ENCODE measurements at regions not wholly inside any gene's neighbourhood (a gene's known extent, or its start where the extent isn't known, plus 50 kb on each side); places are given as distances from the start of the nearest gene placed in this dataset.

DNA sequence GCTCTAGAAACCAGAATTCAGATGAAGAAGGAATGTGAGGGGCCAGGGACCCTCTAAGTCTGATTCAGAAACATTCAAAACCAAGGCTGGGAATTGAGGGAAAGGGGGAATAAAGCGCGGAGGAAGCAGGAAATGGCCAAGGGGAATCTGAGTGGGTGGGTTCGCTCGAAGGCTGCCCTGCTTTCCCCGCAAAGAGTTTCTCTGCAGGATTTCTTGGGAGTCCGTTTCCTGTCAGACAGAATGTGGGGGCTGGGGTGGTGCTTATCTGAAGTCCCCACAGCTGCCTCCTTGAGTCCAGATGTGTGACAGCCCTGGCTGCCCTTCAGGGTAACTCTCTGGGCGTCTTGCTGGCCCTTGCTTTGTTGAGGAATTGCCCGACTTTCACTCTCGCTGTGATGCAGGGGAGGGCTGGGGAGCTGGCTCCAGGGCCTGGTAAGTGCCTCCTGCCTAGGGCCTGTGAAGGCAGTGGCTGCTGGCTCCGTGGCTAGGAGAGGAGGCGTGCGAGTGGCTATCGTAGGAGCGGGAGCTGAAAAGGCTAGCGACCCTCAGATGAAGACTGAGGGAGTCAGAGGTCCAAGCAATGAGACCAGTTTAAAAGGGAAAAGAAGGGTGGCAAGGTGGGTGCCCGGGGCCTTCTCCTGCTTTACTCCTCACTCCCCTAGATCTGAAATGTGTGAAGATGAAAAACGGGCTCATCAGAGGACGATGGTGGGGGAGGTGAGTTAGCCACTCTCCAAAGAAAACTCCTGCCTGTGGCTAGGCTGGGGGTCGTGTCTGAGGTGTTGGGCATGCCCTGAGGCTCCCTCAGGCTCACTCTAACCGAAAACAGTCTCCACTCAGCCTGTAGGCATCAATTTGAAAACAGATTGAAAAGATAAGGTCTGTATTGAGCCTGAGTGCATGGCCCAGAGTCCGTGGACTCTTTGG, 143.9 kb upstream of the UMPS start:
- no peak overlapping the region for H2AFZ ChIP-seq
- no peak overlapping the region for H3K27ac ChIP-seq
- H3K27me3 ChIP-seq (ENCODE audit: control insufficient read depth, insufficient read depth, low read length): no peaks in the 10 kb centered on the region
- H3K9me3 ChIP-seq (ENCODE audit: control insufficient read depth, low read length): no peaks in the 10 kb centered on the region
- peaks cover 7% of the 10 kb centered on the region for H3K4me1 ChIP-seq
- TF ChIP-seq, protein P1, sequence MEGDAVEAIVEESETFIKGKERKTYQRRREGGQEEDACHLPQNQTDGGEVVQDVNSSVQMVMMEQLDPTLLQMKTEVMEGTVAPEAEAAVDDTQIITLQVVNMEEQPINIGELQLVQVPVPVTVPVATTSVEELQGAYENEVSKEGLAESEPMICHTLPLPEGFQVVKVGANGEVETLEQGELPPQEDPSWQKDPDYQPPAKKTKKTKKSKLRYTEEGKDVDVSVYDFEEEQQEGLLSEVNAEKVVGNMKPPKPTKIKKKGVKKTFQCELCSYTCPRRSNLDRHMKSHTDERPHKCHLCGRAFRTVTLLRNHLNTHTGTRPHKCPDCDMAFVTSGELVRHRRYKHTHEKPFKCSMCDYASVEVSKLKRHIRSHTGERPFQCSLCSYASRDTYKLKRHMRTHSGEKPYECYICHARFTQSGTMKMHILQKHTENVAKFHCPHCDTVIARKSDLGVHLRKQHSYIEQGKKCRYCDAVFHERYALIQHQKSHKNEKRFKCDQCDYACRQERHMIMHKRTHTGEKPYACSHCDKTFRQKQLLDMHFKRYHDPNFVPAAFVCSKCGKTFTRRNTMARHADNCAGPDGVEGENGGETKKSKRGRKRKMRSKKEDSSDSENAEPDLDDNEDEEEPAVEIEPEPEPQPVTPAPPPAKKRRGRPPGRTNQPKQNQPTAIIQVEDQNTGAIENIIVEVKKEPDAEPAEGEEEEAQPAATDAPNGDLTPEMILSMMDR (IDR thresholded peaks at IDR 0.05): no peak
- no peak overlapping the region for H3K4me2 ChIP-seq (ENCODE audit: low read length)
- no peaks in the 10 kb centered on the region for H3K36me3 ChIP-seq (ENCODE audit: control insufficient read depth, insufficient read depth, low read length)
- H3K79me2 ChIP-seq: no peaks in the 10 kb centered on the region
- H3K4me3 ChIP-seq (ENCODE audit: low read depth, low read length): no peak overlapping the region
- H3K9ac ChIP-seq: no peak overlapping the region

DNA sequence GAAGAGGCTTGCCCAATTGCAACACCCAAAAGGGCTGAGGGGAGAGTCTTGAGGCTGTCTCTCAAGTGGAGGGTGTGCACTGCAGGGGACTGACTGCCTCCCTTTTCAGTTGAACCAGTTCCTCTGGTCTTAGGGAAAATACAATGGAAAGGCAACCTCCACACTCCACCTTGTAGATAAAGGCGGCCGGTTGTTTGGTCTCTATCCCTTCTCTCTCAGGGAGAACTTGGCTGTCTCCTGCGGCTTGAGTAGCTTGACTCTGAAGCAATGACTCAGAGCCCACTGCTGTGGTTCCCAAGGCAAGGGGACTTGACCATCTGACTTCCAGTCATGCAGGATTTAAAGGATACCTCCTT, 143.2 kb upstream of the UMPS start:
- no peak overlapping the region for H3K27ac ChIP-seq
- no peaks in the 10 kb centered on the region for H3K9me3 ChIP-seq (ENCODE audit: control insufficient read depth, low read length)
- H2AFZ ChIP-seq: no peak overlapping the region
- no peaks in the 10 kb centered on the region for H3K27me3 ChIP-seq (ENCODE audit: control insufficient read depth, insufficient read depth, low read length)
- TF ChIP-seq, protein P1 (IDR thresholded peaks at IDR 0.05): no peak
- H3K4me2 ChIP-seq (ENCODE audit: low read length): no peak overlapping the region
- H3K4me3 ChIP-seq (ENCODE audit: low read depth, low read length): no peak overlapping the region
- H3K4me1 ChIP-seq: peaks cover 7% of the 10 kb centered on the region
- no peaks in the 10 kb centered on the region for H3K79me2 ChIP-seq
- H3K36me3 ChIP-seq (ENCODE audit: control insufficient read depth, insufficient read depth, low read length): no peaks in the 10 kb centered on the region
- no peak overlapping the region for H3K9ac ChIP-seq

DNA sequence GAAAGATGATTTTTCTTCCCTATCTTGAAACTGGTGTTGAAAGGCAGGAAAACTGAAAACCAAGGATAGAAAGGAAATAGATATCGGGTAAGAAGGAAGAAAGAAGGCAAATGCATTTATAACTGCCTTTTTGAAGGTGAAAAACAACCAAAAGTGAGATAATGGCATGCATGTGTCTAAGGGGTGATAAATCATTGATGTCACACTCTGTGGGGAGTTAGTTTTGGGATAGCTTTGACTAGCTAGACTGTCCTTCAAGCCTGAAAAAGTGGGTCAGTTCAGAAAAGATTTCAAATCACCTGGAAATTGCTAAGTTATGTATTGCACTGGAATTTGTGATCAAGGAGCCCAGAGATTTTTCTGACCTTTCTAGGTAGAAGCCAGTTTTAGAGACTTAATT, 142.2 kb upstream of the UMPS start:
- H3K9me3 ChIP-seq (ENCODE audit: control insufficient read depth, low read length): no peaks in the 10 kb centered on the region
- no peak overlapping the region for H3K9ac ChIP-seq
- H3K27me3 ChIP-seq (ENCODE audit: control insufficient read depth, insufficient read depth, low read length): no peaks in the 10 kb centered on the region
- no peaks in the 10 kb centered on the region for H3K36me3 ChIP-seq (ENCODE audit: control insufficient read depth, insufficient read depth, low read length)
- no peak overlapping the region for H3K27ac ChIP-seq
- H2AFZ ChIP-seq: no peak overlapping the region
- no peak overlapping the region for H3K4me2 ChIP-seq (ENCODE audit: low read length)
- H3K79me2 ChIP-seq: no peaks in the 10 kb centered on the region
- TF ChIP-seq, protein P1 (IDR thresholded peaks at IDR 0.05): no peak
- no peak overlapping the region for H3K4me3 ChIP-seq (ENCODE audit: low read depth, low read length)
- H3K4me1 ChIP-seq: peaks cover 15% of the 10 kb centered on the region

DNA sequence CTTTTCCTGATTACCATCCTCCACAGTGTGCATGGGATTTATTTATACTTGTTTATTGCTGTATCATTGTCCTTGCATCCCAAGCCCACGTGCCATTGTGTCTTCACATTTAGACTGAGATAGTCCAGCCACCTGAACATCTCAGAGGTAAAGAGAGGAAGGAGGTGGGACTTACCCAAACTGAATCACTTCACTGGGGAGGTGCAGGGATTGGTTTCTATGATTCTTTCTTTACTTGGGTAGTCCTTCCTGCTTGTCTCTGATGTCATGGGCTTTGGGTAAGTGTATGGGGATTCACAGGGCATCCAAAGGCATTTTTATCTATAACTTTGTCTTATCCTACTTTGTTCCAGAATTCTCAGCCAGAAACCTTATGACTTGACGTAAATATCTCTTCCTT, 141.5 kb upstream of the UMPS start:
- Histone ChIP-seq H3K4me1 (peaks cover 20% of the 10 kb centered on the region), H3K79me2 (no peaks in the 10 kb centered on the region), H3K27ac (no peak overlapping the region), H3K9ac (no peak overlapping the region), H3K36me3 (ENCODE audit: control insufficient read depth, insufficient read depth, low read length) (no peaks in the 10 kb centered on the region), H3K4me3 (ENCODE audit: low read depth, low read length) (no peak overlapping the region), H3K9me3 (ENCODE audit: control insufficient read depth, low read length) (no peaks in the 10 kb centered on the region), H3K27me3 (ENCODE audit: control insufficient read depth, insufficient read depth, low read length) (no peaks in the 10 kb centered on the region), H3K4me2 (ENCODE audit: low read length) (no peak overlapping the region), H2AFZ (no peak overlapping the region)
- TF ChIP-seq, protein P1 (IDR thresholded peaks at IDR 0.05): no peak

DNA sequence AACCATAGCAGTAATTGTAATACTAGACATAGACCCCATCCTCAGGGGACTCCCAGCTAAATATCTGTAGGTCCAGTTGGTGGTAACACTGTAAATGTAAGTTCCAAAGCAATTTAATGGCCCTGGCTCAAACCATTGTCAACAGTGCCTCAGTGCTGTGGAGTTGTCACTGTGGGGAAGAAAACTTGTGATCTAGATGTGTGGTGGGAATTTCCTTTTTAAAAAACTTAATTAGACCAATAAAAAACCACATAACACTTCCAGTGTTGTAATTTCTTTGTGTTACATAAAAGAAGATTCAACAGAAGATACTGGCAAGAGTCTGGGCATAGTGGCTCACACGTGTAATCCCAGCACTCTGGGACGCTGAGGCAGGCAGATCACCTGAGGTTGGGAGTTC, 138.6 kb upstream of the UMPS start:
- H3K4me2 ChIP-seq (ENCODE audit: low read length): no peak overlapping the region
- no peaks in the 10 kb centered on the region for H3K27me3 ChIP-seq (ENCODE audit: control insufficient read depth, insufficient read depth, low read length)
- no peak overlapping the region for H2AFZ ChIP-seq
- no peak overlapping the region for H3K9ac ChIP-seq
- TF ChIP-seq, protein P1 (IDR thresholded peaks at IDR 0.05): no peak
- no peak overlapping the region for H3K27ac ChIP-seq
- H3K9me3 ChIP-seq (ENCODE audit: control insufficient read depth, low read length): no peaks in the 10 kb centered on the region
- H3K36me3 ChIP-seq (ENCODE audit: control insufficient read depth, insufficient read depth, low read length): no peaks in the 10 kb centered on the region
- no peaks in the 10 kb centered on the region for H3K79me2 ChIP-seq
- peaks cover 16% of the 10 kb centered on the region for H3K4me1 ChIP-seq
- no peak overlapping the region for H3K4me3 ChIP-seq (ENCODE audit: low read depth, low read length)

Data from parathyroid adenoma (tissue), 2 donors.